ENCODE measurements at regions not wholly inside any gene's neighbourhood (a gene's known extent, or its start where the extent isn't known, plus 50 kb on each side); places are given as distances from the start of the nearest gene placed in this dataset.
"Not testable (repeated sequence)": the region's sequence is repeated elsewhere in the genome, so short reads cannot be mapped to it uniquely, and the experiment has no call there.

DNA sequence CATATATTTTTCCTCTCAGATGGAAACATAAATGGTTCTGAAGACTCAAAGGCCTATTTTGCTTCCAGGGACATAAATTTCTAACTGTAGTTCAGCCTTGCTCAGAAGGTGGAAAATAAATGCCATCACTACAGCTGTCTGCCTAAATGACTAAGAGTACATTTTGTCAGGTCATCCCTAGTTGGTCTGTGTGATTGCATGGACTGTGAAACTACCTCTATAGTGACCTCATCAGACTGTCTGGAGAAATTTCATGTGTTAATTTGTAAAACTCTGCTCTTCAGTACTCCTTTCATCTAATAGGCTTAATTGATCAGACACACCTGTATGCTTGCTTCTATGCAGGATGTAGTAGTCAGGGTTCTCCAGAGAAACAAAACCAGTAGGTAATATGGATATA lies 886.9 kb downstream of the AMY1C start:
- no peak for DNase-seq (ENCODE audit: low read depth in 4 of 4, low spot score in 3 of 4)

DNA sequence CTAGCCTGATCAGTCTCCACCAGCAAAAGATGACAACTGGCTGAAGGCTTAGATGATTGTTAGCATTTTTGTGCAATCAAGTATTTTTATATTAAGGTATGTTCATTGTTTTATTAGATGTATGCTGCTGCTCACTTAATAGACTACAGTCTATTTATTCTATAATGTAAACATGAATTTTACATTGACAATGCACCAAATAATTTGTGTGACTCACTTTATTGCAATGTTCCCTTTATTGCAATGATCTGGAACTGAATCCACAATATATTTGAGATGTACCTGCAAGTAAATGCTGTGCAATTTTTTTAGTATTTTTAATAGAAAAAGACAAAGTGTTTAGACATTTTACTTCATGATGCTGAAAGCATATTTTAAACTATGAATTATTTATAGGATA lies 896.5 kb downstream of the AMY1C start:
- no peak for DNase-seq (ENCODE audit: low read depth in 4 of 4, low spot score in 3 of 4)

DNA sequence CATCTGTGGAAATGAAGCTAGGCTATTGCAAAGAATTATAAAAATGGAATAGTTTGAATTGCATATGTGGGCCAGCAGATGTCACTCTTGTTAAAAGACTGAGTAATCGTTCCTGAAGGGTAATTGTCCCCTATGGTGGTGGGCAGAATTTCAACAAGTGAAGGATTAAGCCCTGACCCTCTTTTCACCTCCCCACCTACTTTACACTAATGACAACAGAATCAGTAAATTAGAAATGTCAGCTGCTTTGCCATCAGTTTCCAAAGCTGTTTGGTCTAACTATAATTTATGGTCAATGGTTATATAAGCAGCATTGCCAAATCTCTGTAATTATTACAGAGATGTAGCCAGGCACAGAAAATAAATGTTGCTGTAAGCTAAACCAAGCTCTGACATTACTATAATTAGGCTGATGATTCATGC lies 898.6 kb downstream of the AMY1C start:
- no peak for DNase-seq (ENCODE audit: low read depth in 4 of 4, low spot score in 3 of 4)

DNA sequence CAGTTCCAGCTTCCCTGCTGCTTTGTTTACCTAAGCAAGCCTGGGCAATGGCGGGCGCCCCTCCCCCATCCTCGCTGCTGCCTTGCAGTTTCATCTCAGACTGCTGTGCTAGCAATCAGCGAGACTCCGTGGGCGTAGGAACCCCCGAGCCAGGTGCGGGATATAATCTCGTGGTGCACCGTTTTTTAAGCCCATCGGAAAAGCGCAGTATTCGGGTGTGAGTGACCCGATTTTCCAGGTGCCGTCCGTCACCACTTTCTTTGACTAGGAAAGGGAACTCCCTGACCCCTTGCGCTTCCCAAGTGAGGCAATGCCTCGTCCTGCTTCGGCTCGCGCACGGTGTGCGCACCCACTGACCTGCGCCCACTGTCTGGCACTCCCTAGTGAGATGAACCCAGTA lies 914.7 kb downstream of the AMY1C start:
- DNase-seq (ENCODE audit: low read depth in 4 of 4, low spot score in 3 of 4): not testable (repeated sequence)

DNA sequence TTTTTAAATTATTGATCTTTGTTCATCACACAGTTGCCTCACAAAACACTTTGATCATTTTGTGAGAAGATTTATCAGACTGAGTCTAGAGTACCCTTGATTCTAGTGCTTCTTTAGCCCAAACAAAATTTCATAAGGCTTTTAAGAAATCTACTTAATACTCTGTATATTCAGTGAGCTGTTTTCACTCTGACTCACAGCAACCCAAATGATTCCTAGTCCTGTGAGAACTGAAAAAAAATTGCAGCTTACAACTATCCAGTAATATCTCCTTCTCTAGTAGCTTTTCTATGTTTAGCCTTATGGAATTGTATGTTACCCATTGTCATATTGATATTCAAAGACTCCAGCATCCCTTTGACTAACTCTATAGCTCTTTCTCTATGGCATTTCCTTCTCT lies 915.6 kb downstream of the AMY1C start:
- no peak for DNase-seq (ENCODE audit: low read depth in 4 of 4, low spot score in 3 of 4)

DNA sequence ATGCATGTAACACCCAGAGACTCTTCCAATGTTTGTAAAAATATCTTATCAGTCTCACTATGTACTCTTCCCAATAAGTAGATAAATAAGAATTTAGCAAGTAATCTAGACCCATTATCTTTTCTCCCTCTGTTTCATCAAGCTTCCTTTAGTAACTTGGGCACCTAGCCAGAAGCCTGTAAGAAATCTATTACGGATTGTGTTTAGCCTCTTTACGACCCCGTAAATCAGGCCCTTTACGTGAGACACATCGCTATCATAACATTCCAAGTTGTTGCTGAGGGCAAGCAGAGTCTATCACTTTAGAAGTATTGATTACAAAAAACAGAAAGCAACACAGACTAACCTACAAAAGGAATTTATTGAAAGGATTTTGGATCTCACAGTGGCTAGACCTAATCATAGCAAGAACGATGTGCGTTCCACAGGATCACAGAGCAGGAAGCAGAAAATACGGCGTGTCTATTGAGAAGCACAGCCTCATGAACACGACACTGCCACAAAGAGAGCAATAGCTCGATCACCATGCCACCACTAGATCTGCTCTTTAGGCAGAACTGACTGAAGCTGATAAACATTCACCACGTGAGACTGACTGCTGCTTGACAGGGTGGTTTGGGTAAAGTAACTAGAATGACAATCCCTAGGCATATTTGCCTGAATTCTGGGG lies 922.1 kb downstream of the AMY1C start:
- peak in 1 of 4 donors; percentile 24 for DNase-seq (ENCODE audit: low read depth in 4 of 4, low spot score in 3 of 4)

DNA sequence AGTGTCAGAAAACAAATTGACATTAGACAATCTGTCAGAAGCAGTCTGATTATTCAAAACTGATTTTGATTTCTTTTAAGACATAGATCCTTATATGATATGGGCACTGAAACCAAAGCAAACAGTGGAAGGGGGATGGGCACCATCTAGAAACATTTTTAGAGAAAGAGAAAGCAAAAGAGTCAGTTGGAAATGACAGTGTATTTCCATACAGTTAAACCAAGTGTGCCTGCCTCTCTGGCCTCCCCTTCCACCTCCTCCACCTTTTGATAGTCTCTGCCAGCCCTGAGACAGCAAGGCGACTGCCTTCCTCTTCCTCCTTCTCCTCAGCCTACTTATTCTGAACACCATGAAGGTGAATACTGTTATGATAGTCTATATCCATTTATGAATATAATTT lies 949.7 kb downstream of the AMY1C start:
- no peak for DNase-seq (ENCODE audit: low read depth in 4 of 4, low spot score in 3 of 4)

DNA sequence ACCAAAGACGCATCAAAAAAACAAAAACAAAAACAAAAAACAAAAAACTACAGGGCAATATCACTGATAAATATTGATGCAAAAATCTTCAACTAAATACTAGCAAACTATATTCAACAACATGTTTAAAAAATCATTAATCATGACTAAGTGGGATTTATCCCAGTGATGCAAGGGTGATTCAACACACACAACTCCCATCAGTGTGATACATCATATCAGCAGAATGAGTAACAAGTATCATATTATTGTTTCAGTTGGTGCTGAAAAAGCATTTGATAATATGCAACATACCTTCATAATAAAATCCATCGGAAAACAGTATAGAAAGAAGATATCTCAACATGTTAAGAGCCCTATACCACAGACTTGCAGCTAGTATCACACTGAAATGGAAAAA lies 953.0 kb downstream of the AMY1C start:
- DNase-seq (ENCODE audit: low read depth in 4 of 4, low spot score in 3 of 4): no peak

DNA sequence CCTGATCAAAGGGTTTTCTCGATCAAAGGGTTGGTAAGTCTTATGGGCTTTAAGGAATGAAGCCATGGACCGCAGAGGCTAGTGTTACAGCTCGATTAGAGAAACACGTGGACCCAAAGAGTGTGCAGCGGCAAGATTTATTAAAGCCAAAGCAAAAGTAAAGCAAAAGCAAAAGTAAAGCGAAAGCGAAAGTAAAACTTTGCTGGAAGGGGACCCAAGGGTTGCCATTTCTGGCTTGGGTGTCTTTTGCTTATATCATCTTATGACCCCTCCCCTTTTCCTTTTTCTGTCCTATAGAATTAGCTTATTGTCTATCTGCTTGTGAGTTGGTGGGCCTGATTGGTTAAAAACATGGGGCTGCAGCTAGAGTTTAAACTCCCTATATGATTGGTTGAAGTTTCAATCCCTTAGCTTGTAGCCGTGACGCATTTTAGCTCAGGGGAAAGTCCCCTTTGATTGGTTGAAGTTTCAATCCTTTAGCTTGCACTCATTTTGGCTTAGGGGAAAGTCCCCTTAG lies 957.0 kb downstream of the AMY1C start:
- no peak for DNase-seq (ENCODE audit: low read depth in 4 of 4, low spot score in 3 of 4)

DNA sequence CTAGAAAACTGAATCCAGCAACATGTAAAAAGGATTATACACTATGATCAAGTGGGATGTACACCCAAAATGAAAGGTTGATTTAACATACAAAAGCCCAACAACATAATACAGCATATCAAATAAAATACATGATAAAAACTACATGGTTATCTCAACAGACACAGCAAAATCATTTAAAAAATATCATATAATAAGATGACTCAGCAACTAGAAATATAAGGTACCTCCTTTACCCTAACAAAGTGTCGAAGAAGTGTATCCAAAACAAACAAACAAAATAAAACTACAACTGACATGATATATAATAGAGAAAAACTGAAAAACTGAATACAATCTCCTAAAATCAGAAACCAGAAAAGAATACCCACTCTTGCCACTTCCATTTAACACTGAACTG lies 969.1 kb downstream of the AMY1C start:
- DNase-seq (ENCODE audit: low read depth in 4 of 4, low spot score in 3 of 4): no peak

DNA sequence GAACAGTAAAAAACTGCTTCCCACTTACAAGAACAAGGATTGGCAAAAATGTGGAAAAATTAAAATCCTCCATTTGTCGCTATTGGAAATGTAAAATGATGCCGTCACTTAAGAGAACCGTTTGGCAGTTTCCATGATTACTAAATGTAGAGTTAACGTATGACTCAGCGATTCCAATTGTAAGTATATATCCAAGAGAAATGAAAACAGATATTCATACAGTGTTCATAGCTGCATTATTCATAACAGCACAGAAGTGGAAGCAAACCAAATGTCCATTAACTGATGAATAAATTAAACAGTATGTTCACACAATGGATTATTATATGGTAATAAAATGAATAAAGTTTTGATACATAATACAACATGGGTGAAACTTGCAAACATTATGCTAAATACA lies 971.0 kb downstream of the AMY1C start:
- DNase-seq (ENCODE audit: low read depth in 4 of 4, low spot score in 3 of 4): no peak

DNA sequence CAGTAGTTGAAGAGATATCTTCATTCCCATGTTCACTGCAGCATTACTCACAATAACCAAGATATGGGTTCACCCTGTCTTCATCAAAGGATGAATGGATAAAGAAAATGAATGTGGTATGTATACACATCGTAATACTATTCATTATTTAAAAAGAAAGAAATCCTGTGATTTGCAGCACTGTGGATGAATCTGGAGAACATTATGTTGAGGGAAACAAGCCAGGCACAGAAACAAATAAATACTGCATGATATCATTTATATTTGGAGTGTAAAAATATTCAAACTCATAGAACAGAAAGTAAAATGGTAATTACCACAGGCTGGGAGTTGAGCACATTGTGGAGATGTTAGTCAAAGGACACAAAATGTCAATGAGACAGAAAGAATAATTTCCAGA lies 977.2 kb downstream of the AMY1C start:
- DNase-seq (ENCODE audit: low read depth in 4 of 4, low spot score in 3 of 4): no peak

DNA sequence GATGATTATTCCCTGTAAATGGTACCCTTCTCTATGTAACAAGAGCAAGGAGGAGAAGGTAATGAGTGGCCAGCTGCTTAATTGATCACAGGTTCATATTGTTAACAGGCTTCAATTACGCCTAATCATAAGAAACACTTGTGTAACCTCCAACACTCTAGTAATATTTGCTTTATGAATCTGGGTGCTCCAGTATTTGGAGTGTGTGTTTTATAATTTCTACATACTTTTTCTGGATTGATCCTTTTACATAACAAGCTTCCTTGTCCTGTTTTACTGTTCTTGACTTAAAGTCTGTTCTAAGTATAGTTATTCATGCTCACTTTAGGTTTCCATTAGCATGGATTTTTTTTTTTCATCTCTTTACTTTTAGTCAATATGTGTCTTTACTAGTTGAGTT lies 984.2 kb downstream of the AMY1C start:
- no peak for DNase-seq (ENCODE audit: low read depth in 4 of 4, low spot score in 3 of 4)

DNA sequence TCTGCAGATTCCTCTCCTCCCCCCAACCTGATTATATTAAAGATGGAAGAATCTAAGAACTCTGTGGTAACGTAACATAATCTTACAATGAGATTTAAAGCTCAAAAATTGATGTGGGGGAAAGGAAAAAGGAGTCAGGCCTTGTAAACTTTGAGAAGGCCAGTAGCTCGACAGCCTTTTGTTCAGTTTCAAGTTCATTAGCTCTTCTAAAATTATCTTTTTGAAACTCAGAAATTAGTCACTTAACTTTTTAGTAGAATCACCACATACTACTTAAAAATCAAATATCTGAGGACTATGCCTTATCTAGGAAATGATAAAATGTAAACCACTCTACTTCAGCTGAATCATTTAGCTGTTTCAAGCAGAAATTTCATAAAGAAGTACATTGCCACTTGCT lies 996.2 kb downstream of the AMY1C start:
- DNase-seq (ENCODE audit: low read depth in 4 of 4, low spot score in 3 of 4): no peak

DNA sequence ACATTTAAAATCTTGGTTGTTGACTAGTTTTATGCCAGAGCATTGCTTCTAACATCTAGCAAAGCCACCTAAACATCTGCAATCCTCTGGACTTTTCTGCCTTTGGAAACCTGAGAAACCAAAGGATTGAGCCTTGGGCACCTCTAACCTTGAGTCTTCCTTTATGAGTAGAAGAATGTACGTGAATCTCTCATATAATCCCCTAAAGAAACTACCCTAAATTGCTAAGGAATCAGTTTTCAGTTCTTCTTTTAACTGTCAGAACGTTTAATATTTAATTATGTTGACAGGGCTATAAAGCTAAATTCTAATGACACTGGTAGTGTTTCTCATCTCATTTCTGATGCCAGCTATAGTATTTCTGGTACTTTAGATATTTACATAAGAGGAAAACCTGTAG lies 997.3 kb downstream of the AMY1C start:
- DNase-seq (ENCODE audit: low read depth in 4 of 4, low spot score in 3 of 4): no peak

DNA sequence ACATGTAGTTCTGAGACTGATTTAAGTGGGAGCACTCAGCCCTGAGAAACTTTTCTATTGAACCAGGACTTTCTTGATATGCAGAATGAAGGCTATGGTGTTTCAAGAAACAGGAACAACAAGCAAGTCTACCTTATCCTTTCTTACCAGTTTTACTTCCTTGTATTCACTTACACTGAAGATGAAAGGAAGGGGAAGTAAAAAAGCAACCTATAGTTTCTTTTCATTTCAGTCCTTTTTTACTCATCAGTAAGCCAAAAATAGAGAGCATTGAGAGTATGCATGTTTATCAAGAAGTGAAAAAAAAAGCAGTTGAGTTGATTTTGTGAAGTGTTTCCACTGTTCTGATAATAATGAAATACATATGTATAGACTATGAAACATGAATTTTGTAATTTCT lies 1010.3 kb downstream of the AMY1C start:
- no peak for DNase-seq (ENCODE audit: low read depth in 4 of 4, low spot score in 3 of 4)

DNA sequence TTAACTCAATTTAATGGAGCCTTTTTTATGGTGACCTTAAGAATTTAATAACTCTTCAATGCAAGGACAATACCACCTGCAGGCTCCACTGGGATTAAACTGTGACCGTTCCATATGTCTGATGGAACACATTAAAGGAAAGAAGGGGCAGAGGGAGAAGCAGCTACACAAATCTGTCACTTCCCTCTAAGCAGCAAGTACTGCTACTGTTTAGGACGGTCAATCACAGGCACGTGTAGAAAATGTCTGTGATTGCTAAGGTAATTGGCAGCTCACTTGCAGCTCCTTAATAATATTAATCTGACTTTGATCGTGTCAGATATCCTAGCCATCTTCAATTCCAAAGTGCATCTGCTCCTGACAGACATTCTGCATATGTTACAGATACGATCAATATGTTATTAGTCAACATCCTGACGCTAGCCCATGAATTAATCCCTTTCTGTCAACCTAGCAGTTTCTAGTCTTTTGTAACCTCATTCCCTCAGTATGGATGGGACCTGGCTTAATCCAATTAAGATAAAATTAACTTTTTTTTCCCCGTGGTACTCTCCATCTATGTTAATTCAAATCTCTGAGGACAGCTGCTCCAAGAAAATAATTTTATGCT lies 1012.4 kb downstream of the AMY1C start:
- DNase-seq (ENCODE audit: low read depth in 4 of 4, low spot score in 3 of 4): no peak

DNA sequence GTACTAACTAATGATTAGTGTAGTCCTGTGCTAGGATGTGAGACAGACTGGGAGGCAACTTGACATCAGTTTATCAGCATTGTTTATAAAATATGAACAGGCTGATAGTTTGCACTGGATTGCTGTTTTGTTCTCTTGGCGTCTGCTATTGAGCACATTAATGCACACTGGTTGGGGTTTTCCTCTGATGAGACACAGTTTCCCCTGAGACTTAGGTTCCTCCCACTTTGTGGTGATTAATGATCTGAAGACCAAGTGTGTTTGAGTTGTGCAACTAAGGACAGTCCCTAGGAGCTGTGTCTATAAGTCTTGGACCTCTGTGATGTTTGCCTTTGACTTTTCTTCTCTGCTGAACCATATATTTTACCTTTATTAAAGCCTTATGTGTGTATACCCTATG lies 1015.4 kb downstream of the AMY1C start:
- DNase-seq (ENCODE audit: low read depth in 4 of 4, low spot score in 3 of 4): no peak

DNA sequence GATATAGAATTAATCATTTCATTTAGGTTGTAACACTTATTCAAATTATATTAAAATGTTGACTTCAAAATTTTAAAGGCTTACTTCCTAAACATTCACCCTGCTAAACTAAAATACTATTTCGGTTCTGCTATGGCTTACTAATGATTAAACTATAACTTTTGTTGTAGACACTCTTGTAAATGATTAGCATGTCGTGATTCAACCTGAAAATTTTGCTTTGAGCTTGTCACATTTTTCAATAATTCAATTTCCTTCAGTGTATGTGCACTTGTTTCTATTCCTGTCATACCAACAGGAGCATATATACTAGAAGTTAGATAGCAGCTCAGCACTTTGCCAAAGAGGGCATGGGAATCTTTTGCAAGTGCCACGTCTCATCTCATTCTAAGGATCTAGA lies 1018.8 kb downstream of the AMY1C start:
- no peak for DNase-seq (ENCODE audit: low read depth in 4 of 4, low spot score in 3 of 4)

DNA sequence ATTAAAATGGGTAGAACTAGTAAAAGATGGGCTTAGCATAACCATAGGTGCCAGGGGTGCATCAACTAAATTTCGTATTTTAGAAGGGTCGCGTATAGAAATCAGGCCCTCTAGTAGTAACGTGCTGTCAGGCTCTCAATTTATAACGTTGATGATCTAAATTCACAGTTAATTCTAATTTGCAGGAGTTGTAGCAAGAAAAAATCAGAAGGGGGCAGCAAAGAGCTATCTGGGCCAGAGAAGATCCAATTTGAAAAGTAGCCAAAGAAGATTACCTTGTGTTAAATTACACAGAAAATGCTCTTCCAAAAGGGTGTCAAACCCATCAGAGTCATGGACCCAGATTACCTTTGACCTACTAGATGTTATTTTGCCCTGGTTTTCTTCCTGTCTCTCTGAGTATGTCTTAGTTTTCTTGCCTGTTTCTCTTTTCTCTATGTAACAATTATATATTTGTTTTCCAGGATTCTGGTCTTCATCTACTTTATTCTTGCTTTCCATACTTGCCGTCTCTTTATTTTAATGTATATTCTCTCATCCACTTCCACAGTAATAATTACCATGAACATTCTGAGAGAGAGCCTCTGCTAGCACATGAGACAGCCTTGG lies 1030.9 kb downstream of the AMY1C start:
- DNase-seq (ENCODE audit: low read depth in 4 of 4, low spot score in 3 of 4): peak in 1 of 4 donors; percentile 5

DNA sequence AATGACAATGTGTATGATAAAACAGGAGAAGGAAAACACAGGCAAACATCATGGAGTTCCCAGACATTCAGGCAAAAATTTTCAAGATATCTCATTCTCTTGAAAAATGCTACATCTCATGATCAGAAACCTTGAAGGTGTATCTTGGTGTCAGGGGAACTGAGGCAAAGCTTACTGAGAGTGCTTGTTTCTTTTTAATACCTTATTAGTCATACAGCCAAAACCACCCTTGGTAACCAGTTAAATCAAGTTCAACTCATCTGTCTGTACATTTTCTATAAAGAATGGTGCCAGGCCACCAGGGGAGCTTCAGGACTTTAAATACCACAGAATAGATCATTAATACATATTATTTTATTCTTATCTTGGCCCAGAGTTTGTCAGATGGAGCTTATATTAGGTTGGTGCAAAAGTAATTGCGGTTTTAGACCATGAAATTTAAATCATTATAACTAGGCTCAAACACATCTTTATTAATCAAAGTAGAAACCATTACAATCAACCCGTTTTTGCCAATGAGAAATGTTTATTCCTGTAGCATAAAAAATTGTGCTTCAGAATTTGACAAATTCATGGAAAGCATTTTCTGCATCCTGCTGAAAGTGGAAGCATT lies 1036.0 kb downstream of the AMY1C start:
- DNase-seq (ENCODE audit: low read depth in 4 of 4, low spot score in 3 of 4): no peak

All from left renal pelvis (tissue), 4 donors.